GM12878 (cell line): ENCODE measurements at regions not wholly inside any gene's neighbourhood (a gene's known extent, or its start where the extent isn't known, plus 50 kb on each side); places are given as distances from the start of the nearest gene placed in this dataset.

ENCODE experiments used
- ATAC-seq: fragments of 200-7000 bp; cut with Tn5 transposase; 3 replicates; pipeline ENCODE4 v1.9.1; 2020; ENCODE audit warnings: mild to moderate bottlenecking, moderate library complexity
- BruUV-seq: library from RNA; stranded (reverse); fragments of 400-500 nt; replicated peaks from 2 replicates; lab custom pipeline; 2021; lab: Mats Ljungman, UMichigan
- CTCF ChIA-PET: fragments of 300-600 bp; sonication (Branson Sonifier 250); formaldehyde crosslinking; extraction: SDS; loops from one replicate; lab custom pipeline; 2021; ENCODE audit warnings: inconsistent platforms; lab: Yijun Ruan, JAX
- POLR2A ChIA-PET: fragments of 350-600 bp; formaldehyde crosslinking; extraction: SDS; loops from one replicate; lab custom pipeline; 2021; ENCODE audit warnings: inconsistent platforms; lab: Charles Lee
- RAD21 ChIA-PET: fragments of 300-600 bp; sonication (Branson Sonifier 250); formaldehyde crosslinking; loops from one replicate; lab custom pipeline; 2023; ENCODE audit warnings: antibody characterized with exemption; ENCODE audit not compliant: unreplicated experiment; lab: Charles Lee
- SMC1A ChIA-PET: fragments of 300-600 bp; sonication (Branson Sonifier 250); formaldehyde crosslinking; loops from one replicate; lab custom pipeline; 2023; ENCODE audit not compliant: unreplicated experiment, uncharacterized antibody; lab: Charles Lee
- DNase-seq: peaks from one replicate; pipeline ENCODE4 v3.0.0-alpha.2; 2011; ENCODE audit warnings: low read depth, low spot score
- FAIRE-seq: peaks from 3 replicates; lab custom pipeline; 2011; peaks lifted over from hg19 to GRCh38; lab: Jason Lieb, UNC
- H2AFZ ChIP-seq: 2 replicates; pipeline ENCODE4 v1.6.0; 2011; ENCODE audit warnings: low read depth, low read length, control low read depth; ENCODE audit not compliant: control insufficient read depth
- H3K27ac ChIP-seq: 2 replicates; pipeline ENCODE4 v1.5.1; 2011; ENCODE audit warnings: control low read depth; ENCODE audit not compliant: control insufficient read depth, insufficient read depth
- H3K27me3 ChIP-seq, 2 experiments: replicated peaks in 1 of 2; 2 replicates each; pipeline versions ENCODE4 v1.6.0 to v1.6.1; 2011; ENCODE audit warnings: low read length in 1 of 2; ENCODE audit not compliant: control insufficient read depth in 2 of 2, insufficient read depth in 2 of 2
- H3K36me3 ChIP-seq, 2 experiments: 2 replicates each; pipeline ENCODE4 v1.5.1; 2011; ENCODE audit warnings: low read length in 1 of 2; ENCODE audit not compliant: control insufficient read depth in 2 of 2, insufficient read depth in 2 of 2
- H3K4me1 ChIP-seq: 2 replicates; pipeline ENCODE4 v1.6.1; 2011; ENCODE audit warnings: mild to moderate bottlenecking, low read length, moderate library complexity, mixed read lengths; ENCODE audit not compliant: control insufficient read depth, insufficient read depth
- H3K4me2 ChIP-seq: 2 replicates; pipeline ENCODE4 v1.6.0; 2011; ENCODE audit warnings: control low read depth; ENCODE audit not compliant: control insufficient read depth, insufficient read depth
- H3K4me3 ChIP-seq: fragments of 200-600 bp; sonication (generic); 2 replicates; pipeline ENCODE4 v1.5.1; 2016
- H3K79me2 ChIP-seq: 2 replicates; pipeline ENCODE4 v1.6.0; 2011; ENCODE audit warnings: low read length; ENCODE audit not compliant: control insufficient read depth, insufficient read depth
- H3K9ac ChIP-seq: 2 replicates; pipeline ENCODE4 v1.8.0; 2011; ENCODE audit warnings: low read length, control low read depth, mixed read lengths; ENCODE audit not compliant: control insufficient read depth, insufficient read depth
- H3K9me3 ChIP-seq: replicated peaks from 3 replicates; pipeline ENCODE4 v1.5.1; 2011; ENCODE audit warnings: mild to moderate bottlenecking, low read length; ENCODE audit not compliant: control insufficient read depth, insufficient read depth
- H4K20me1 ChIP-seq: 2 replicates; pipeline ENCODE4 v1.6.0; 2011; ENCODE audit not compliant: control insufficient read depth, insufficient read depth
- BCL11A ChIP-seq: IDR thresholded peaks from 2 replicates; pipeline ENCODE4 v1.6.1; 2011; ENCODE audit warnings: low read depth, low read length
- CBFB ChIP-seq: IDR thresholded peaks from 2 replicates; pipeline ENCODE4 v1.6.1; 2016; ENCODE audit warnings: antibody characterized with exemption, low read depth
- HDAC6 ChIP-seq: fragments of 200-600 bp; sonication (generic); IDR thresholded peaks from one replicate; pipeline ENCODE4 v1.8.0; 2017; ENCODE audit warnings: antibody characterized with exemption; ENCODE audit not compliant: unreplicated experiment
- YBX1 ChIP-seq: fragments of 450-650 bp; IDR thresholded peaks from 2 replicates; pipeline ENCODE4 v1.6.1; 2016; ENCODE audit warnings: antibody characterized with exemption
- ZBED1 ChIP-seq: IDR thresholded peaks from 2 replicates; pipeline ENCODE4 v1.6.1; 2016; ENCODE audit warnings: borderline replicate concordance
- WGBS: methylation state at CpG from one replicate; pipeline ENCODE4 v1.1.6; 2016; ENCODE audit warnings: low lambda C conversion rate; ENCODE audit not compliant: insufficient replicate concordance, insufficient coverage; ENCODE audit errors: missing lambda C conversion rate; 5-methylcytosine and 5-hydroxymethylcytosine counted together
- in situ Hi-C: fragments of 300-500 bp; cut with MboI; formaldehyde crosslinking; loops from 9 replicates; pipeline ENCODE4 v1.14.3; 2018; ENCODE audit warnings: mixed read lengths
- intact Hi-C: fragments of 100-400 bp; cut with micrococcal nuclease; formaldehyde crosslinking; loops from one replicate; pipeline ENCODE4 v1.14.2; 2022; ENCODE audit not compliant: unreplicated experiment
- TF ChIP-seq, protein P1 (sequence below): fragments of 450-650 bp; IDR thresholded peaks from 2 replicates; pipeline ENCODE4 v1.6.1; 2016; ENCODE audit warnings: mild to moderate bottlenecking
- TF ChIP-seq, protein P2 (sequence below): fragments of 450-650 bp; IDR thresholded peaks from 2 replicates; pipeline ENCODE4 v1.6.1; 2017; ENCODE audit warnings: mild to moderate bottlenecking, moderate library complexity

DNA sequence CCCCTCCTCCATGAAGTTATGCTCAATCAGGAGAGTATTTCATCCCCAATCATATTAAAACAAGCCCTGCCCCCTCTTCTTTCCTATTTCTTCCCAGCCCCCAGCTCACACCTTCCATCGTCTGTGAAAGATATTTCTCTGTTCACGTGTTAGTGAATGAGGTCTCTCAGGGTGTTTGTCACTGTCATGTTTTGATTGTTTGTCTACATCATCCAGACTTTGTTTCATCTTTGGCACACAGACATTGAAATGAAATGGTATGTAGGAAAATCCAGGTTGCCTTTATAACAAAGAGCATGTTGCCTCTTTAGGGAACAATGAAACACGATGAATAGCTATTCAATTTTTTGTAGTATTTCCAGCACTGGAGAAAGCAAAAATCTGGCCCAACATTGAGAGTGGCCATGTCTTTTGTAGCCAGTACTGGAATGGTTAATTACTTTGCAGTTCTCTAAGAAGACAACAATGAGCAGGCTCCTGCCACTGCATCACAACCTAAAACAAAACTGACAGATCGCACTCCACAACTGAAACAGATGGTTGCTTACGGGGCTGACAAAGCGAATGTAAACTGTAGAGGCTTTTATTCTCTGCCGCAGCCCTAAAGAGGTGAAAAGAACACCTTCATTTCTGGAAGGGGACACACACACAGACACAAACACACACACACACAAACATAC lies 543.6 kb upstream of the CITED2 start:
- Histone ChIP-seq H3K27ac (no peak overlapping the region), H3K4me2 (no peak overlapping the region), H3K36me3 (no peaks in the 10 kb centered on the region), H3K9ac (no peak overlapping the region), H2AFZ (no peak overlapping the region), H3K4me1 (peaks cover 3% of the 10 kb centered on the region; the same call in 1 of the 2 replicates), H3K27me3 (no peaks in the 10 kb centered on the region; a peak in 1 of 4 replicates), H4K20me1 (no peaks in the 10 kb centered on the region), H3K79me2 (no peaks in the 10 kb centered on the region), H3K9me3 (no peaks in the 10 kb centered on the region; the same call in 2 of the 3 replicates), H3K4me3 (no peak overlapping the region)
- BruUV-seq: no TSS peak
- TF ChIP-seq, protein P1, sequence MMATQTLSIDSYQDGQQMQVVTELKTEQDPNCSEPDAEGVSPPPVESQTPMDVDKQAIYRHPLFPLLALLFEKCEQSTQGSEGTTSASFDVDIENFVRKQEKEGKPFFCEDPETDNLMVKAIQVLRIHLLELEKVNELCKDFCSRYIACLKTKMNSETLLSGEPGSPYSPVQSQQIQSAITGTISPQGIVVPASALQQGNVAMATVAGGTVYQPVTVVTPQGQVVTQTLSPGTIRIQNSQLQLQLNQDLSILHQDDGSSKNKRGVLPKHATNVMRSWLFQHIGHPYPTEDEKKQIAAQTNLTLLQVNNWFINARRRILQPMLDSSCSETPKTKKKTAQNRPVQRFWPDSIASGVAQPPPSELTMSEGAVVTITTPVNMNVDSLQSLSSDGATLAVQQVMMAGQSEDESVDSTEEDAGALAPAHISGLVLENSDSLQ: no peak
- TF ChIP-seq CBFB (no peak), HDAC6 (no peak), ZBED1 (no peak), BCL11A (no peak), YBX1 (no peak)
- TF ChIP-seq, protein P2, sequence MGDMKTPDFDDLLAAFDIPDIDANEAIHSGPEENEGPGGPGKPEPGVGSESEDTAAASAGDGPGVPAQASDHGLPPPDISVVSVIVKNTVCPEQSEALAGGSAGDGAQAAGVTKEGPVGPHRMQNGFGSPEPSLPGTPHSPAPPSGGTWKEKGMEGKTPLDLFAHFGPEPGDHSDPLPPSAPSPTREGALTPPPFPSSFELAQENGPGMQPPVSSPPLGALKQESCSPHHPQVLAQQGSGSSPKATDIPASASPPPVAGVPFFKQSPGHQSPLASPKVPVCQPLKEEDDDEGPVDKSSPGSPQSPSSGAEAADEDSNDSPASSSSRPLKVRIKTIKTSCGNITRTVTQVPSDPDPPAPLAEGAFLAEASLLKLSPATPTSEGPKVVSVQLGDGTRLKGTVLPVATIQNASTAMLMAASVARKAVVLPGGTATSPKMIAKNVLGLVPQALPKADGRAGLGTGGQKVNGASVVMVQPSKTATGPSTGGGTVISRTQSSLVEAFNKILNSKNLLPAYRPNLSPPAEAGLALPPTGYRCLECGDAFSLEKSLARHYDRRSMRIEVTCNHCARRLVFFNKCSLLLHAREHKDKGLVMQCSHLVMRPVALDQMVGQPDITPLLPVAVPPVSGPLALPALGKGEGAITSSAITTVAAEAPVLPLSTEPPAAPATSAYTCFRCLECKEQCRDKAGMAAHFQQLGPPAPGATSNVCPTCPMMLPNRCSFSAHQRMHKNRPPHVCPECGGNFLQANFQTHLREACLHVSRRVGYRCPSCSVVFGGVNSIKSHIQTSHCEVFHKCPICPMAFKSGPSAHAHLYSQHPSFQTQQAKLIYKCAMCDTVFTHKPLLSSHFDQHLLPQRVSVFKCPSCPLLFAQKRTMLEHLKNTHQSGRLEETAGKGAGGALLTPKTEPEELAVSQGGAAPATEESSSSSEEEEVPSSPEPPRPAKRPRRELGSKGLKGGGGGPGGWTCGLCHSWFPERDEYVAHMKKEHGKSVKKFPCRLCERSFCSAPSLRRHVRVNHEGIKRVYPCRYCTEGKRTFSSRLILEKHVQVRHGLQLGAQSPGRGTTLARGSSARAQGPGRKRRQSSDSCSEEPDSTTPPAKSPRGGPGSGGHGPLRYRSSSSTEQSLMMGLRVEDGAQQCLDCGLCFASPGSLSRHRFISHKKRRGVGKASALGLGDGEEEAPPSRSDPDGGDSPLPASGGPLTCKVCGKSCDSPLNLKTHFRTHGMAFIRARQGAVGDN: no peak
- ATAC-seq (no peak), FAIRE-seq (no peak), DNase-seq (no peak)
- ChIA-PET RAD21 (no interaction called here), SMC1A (interaction anchor here (0.9 to 7.8 kb wide), 5 partner anchors 8 to 549 kb away, joined by 3 to 39 read pairs (median 5); no protein-coding TSS in a partner anchor), POLR2A (no interaction called here), CTCF (interaction anchor here (0.6 to 1.8 kb wide), 3 partner anchors 36 to 548 kb away, joined by 3 to 5 read pairs (median 3); partner anchors contain the start of gene CITED2)
- intact Hi-C loops (no loop called here), in situ Hi-C loops (no loop called here)
- 74% methylated on average over 7 of the region's 7 CpGs for WGBS
